ENCODE measurements at regions not wholly inside any gene's neighbourhood (a gene's known extent, or its start where the extent isn't known, plus 50 kb on each side); places are given as distances from the start of the nearest gene placed in this dataset.

GRCh38 chr11:44361813-44362212 lies 51.9 kb upstream of the ALX4 start:
- TF ChIP-seq EP300 (IDR thresholded peaks at IDR 0.05), result no peak
- no peak for TF ChIP-seq CTCF (IDR thresholded peaks at IDR 0.05)
- TF ChIP-seq POLR2A (IDR thresholded peaks at IDR 0.05), result no peak

Data from ovary (tissue), 3 donors.